CD4-positive, alpha-beta T cell treated with Interleukin-15 for 1 hour (primary cell): ENCODE measurements at regions not wholly inside any gene's neighbourhood (a gene's known extent, or its start where the extent isn't known, plus 50 kb on each side); places are given as distances from the start of the nearest gene placed in this dataset.
"Not testable (repeated sequence)": the region's sequence is repeated elsewhere in the genome, so short reads cannot be mapped to it uniquely, and the experiment has no call there.

Experiments
- DNase-seq: peaks from one replicate; pipeline ENCODE4 v3.0.0-alpha.2; 2020

- DNase-seq, result not testable (repeated sequence)
These were observed 155.8 kb upstream of the FAM174A start for GRCh38 chr5:100379254-100379858.

- DNase-seq, result not testable (repeated sequence)
These were observed 170.3 kb upstream of the FAM174A start for GRCh38 chr5:100364757-100365478.

- not testable (repeated sequence) for DNase-seq
These were observed 170.8 kb upstream of the FAM174A start for GRCh38 chr5:100364343-100364742.

GRCh38 chr5:100359998-100360397, 175.2 kb upstream of the FAM174A start:
- DNase-seq, result not testable (repeated sequence)

GRCh38 chr5:100346269-100346668, 188.9 kb upstream of the FAM174A start:
- DNase-seq, result not testable (repeated sequence)

- DNase-seq, result not testable (repeated sequence)
These were observed 193.7 kb upstream of the FAM174A start for GRCh38 chr5:100341485-100341884.

GRCh38 chr5:100322483-100322882, 212.7 kb upstream of the FAM174A start:
- no peak for DNase-seq

- no peak for DNase-seq
These were observed 215.3 kb upstream of the FAM174A start for GRCh38 chr5:100319885-100320284.

GRCh38 chr5:100313657-100314056, 221.5 kb upstream of the FAM174A start:
- no peak for DNase-seq

- DNase-seq, result no peak
These were observed 223.4 kb upstream of the FAM174A start for GRCh38 chr5:100311806-100312205.

GRCh38 chr5:100306000-100306399, 229.2 kb upstream of the FAM174A start:
- no peak for DNase-seq

- DNase-seq, result no peak
These were observed 232.0 kb upstream of the FAM174A start for GRCh38 chr5:100303216-100303615.

GRCh38 chr5:100299261-100299660, 235.9 kb upstream of the FAM174A start:
- DNase-seq, result no peak

- DNase-seq, result no peak
These were observed 259.1 kb upstream of the FAM174A start for GRCh38 chr5:100276071-100276470.

GRCh38 chr5:100275631-100276030, 259.5 kb upstream of the FAM174A start:
- no peak for DNase-seq

- DNase-seq, result no peak
These were observed 261.2 kb upstream of the FAM174A start for GRCh38 chr5:100273846-100274580.

- DNase-seq, result no peak
These were observed 265.0 kb upstream of the FAM174A start for GRCh38 chr5:100270023-100270771.

- DNase-seq, result no peak
These were observed 274.2 kb upstream of the FAM174A start for GRCh38 chr5:100260968-100261367.

GRCh38 chr5:100252944-100253343, 282.2 kb upstream of the FAM174A start:
- DNase-seq, result no peak

GRCh38 chr5:100252037-100252436, 283.1 kb upstream of the FAM174A start:
- DNase-seq, result no peak

- no peak for DNase-seq
These were observed 285.3 kb upstream of the FAM174A start for GRCh38 chr5:100249884-100250269.

GRCh38 chr5:100249211-100249883, 285.8 kb upstream of the FAM174A start:
- no peak for DNase-seq

GRCh38 chr5:100232736-100233135, 302.4 kb upstream of the FAM174A start:
- no peak for DNase-seq
